HUES6 (cell line): ENCODE measurements at regions not wholly inside any gene's neighbourhood (a gene's known extent, or its start where the extent isn't known, plus 50 kb on each side); places are given as distances from the start of the nearest gene placed in this dataset.

ENCODE experiments used
- H3K27ac ChIP-seq: 2 replicates; pipeline ENCODE4 v1.7.0; 2013; ENCODE audit warnings: low read depth, mild to moderate bottlenecking, low read length, inconsistent platforms
- H3K27me3 ChIP-seq: 2 replicates; pipeline ENCODE4 v1.6.1; 2013; ENCODE audit warnings: low read length; ENCODE audit not compliant: control insufficient read depth, insufficient read depth
- H3K36me3 ChIP-seq: 2 replicates; pipeline ENCODE4 v1.6.1; 2013; ENCODE audit warnings: low read length; ENCODE audit not compliant: control insufficient read depth, insufficient read depth
- H3K4me1 ChIP-seq: 2 replicates; pipeline ENCODE4 v1.6.1; 2013; ENCODE audit warnings: low read length; ENCODE audit not compliant: control insufficient read depth, insufficient read depth
- H3K4me3 ChIP-seq: 2 replicates; pipeline ENCODE4 v1.5.1; 2013; ENCODE audit warnings: low read depth, low read length
- H3K9ac ChIP-seq: one replicate; pipeline ENCODE4 v1.6.1; 2013; ENCODE audit warnings: mild to moderate bottlenecking, low read length
- H3K9me3 ChIP-seq: 2 replicates; pipeline ENCODE4 v1.6.1; 2013; ENCODE audit warnings: low read depth, low read length; ENCODE audit not compliant: control insufficient read depth, insufficient read depth

- Histone ChIP-seq H3K9me3 (peaks cover 11% of the 10 kb centered on the region), H3K4me3 (no peak overlapping the region), H3K27me3 (no peaks in the 10 kb centered on the region), H3K9ac (no peak overlapping the region), H3K36me3 (peaks cover 30% of the 10 kb centered on the region; the same call in 1 of the 2 replicates), H3K27ac (no peak overlapping the region), H3K4me1 (peaks cover 11% of the 10 kb centered on the region)
Observed at GRCh38 chr11:96642583-96642982, 252.8 kb downstream of the JRKL start.

DNA sequence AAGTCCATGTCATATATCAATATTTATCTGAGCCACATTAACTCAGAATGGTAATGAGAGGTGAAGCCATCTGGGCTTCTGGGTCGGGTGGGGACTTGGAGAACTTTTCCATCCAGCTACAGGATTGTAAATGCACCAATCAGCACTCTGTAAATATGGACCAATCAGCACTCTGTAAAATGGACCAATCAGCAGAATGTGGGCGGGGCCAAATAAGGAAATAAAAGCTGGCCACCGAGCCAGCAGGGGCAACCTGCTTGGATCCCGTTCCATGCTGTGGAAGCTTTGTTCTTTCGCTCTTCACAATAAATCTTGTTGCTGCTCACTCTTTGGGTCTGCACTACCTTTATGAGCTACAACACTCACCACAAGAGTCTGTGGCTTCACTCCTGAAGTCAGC, 253.4 kb downstream of the JRKL start:
- no peaks in the 10 kb centered on the region for H3K27me3 ChIP-seq
- H3K9ac ChIP-seq, result no peak overlapping the region
- peaks cover 8% of the 10 kb centered on the region for H3K9me3 ChIP-seq
- no peak overlapping the region for H3K27ac ChIP-seq
- H3K4me1 ChIP-seq, result peaks cover 14% of the 10 kb centered on the region
- peaks cover 30% of the 10 kb centered on the region; the same call in 1 of the 2 replicates for H3K36me3 ChIP-seq
- no peak overlapping the region for H3K4me3 ChIP-seq

DNA sequence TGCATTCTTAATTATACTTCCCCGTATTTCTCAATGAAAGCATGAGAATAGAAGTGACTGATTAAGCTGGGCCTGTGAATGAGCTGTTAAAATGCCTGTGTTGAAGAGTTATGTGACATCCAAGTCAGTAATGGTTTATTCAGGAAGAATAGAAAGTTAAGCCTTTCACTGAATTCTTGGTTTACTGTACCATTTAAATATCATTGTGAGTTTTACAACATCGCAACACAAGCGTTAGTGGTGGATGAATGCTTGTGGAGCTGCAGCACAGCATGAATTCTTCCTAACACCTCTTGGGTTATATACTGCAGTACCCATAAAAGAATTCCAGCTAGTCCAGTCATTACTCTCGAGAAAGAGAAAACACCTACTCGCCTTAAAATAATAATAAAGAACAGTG, 257.8 kb downstream of the JRKL start:
- peaks cover 17% of the 10 kb centered on the region for H3K4me1 ChIP-seq
- H3K4me3 ChIP-seq, result no peak overlapping the region
- H3K9ac ChIP-seq, result no peak overlapping the region
- H3K36me3 ChIP-seq, result peaks cover 8% of the 10 kb centered on the region; the same call in 1 of the 2 replicates
- no peak overlapping the region for H3K27ac ChIP-seq
- H3K9me3 ChIP-seq, result no peaks in the 10 kb centered on the region
- H3K27me3 ChIP-seq, result no peaks in the 10 kb centered on the region

DNA sequence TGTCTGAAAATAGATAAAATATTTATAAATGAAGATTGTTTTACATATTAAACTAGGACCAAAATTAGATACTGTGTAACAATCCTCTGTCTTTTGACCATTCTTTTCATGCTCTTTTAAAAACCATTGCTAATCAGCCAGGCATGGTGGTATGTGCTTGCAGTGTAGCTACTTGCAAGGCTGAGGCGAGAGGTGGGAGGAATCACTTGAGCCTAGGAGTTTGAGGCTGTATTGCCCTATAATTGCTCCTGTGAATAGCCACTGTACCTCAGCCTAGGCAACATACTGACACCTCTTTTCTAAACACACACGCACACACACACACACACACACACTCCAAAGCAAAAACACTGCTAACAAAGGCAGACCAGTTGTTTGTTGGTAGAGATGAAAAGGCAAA, 259.2 kb downstream of the JRKL start:
- Histone ChIP-seq H3K27ac (no peak overlapping the region), H3K4me1 (peaks cover 17% of the 10 kb centered on the region), H3K9me3 (no peaks in the 10 kb centered on the region), H3K27me3 (no peaks in the 10 kb centered on the region), H3K4me3 (no peak overlapping the region), H3K36me3 (no peaks in the 10 kb centered on the region), H3K9ac (no peak overlapping the region)

GRCh38 chr11:96652516-96652915, 262.7 kb downstream of the JRKL start:
- peaks cover 7% of the 10 kb centered on the region for H3K4me1 ChIP-seq

DNA sequence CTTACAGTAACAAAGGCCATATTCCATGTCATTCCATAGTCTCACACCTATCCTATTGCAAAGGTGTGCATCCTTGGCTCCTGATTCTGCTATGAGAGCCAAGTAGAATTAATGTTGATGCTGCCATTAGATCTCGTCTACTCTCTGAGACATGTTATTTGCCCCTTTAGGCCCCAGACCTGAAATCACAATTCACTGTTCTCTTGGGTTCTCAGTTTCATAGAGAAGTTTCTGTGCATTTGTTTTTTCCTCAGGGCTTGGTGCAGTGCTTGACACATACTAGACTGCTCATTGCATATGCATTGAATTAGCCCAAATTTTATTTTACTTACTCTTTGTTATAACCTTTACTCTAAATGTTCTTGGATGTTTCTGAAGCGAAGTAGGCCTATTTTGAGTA, 265.7 kb downstream of the JRKL start:
- Histone ChIP-seq H3K4me3 (no peak overlapping the region), H3K27ac (no peak overlapping the region)

More at GRCh38 chr11:96652516-96652915, 262.7 kb downstream of the JRKL start:
- H3K9ac ChIP-seq, result no peak overlapping the region
- H3K27ac ChIP-seq, result no peak overlapping the region
- no peak overlapping the region for H3K4me3 ChIP-seq
- H3K9me3 ChIP-seq, result no peaks in the 10 kb centered on the region
- H3K27me3 ChIP-seq, result no peaks in the 10 kb centered on the region
- no peaks in the 10 kb centered on the region for H3K36me3 ChIP-seq

DNA sequence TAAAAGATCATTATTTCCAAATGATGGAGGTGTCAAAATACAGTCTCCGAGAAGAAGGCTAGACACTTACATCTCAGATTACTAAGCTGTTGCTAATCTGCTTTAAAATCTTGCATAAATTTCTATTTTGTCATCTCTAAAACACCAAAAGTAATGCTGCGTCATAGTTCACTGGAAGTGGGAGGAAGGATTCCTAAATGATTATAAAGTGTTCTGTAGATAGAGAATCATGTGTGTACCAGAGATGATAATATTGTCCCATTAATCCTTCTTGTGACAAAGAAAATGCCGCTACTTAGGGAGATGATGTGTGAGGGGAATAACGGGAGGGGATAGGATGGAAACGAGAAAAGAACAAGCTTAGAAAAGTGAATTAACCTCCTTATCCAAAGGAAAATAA, 268.6 kb downstream of the JRKL start:
- no peak overlapping the region for H3K9ac ChIP-seq
- peaks cover 8% of the 10 kb centered on the region; the same call in 1 of the 2 replicates for H3K36me3 ChIP-seq
- H3K4me3 ChIP-seq, result no peak overlapping the region
- H3K27ac ChIP-seq, result no peak overlapping the region
- no peaks in the 10 kb centered on the region for H3K4me1 ChIP-seq
- no peaks in the 10 kb centered on the region for H3K27me3 ChIP-seq
- H3K9me3 ChIP-seq, result no peaks in the 10 kb centered on the region

More for the DNA sequence above, 265.7 kb downstream of the JRKL start:
- Histone ChIP-seq H3K4me1 (no peaks in the 10 kb centered on the region), H3K9me3 (no peaks in the 10 kb centered on the region), H3K9ac (no peak overlapping the region), H3K27me3 (no peaks in the 10 kb centered on the region), H3K36me3 (peaks cover 3% of the 10 kb centered on the region; the same call in 1 of the 2 replicates)

DNA sequence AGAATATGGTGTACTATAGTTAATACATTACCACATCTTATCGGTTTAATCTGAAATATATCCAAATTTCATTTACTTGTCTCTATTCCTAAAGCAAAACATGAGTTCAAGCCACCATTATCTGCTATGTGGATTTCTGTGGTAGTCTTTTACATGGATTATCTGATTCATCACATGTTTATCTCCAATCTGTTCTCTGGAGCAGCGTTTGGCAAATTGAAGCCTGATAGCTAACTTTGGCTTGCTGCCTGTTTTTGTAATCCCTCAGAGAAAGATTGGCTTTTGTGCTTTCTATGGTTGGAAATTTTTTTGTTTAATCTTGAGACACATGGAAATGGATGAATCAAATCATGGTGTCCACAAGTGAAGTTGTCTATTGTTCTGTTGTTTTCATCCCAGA, 274.3 kb downstream of the JRKL start:
- Histone ChIP-seq H3K4me3 (no peak overlapping the region), H3K4me1 (no peaks in the 10 kb centered on the region), H3K36me3 (peaks cover 8% of the 10 kb centered on the region; the same call in 1 of the 2 replicates), H3K27me3 (no peaks in the 10 kb centered on the region), H3K9ac (no peak overlapping the region), H3K9me3 (no peaks in the 10 kb centered on the region), H3K27ac (no peak overlapping the region)

DNA sequence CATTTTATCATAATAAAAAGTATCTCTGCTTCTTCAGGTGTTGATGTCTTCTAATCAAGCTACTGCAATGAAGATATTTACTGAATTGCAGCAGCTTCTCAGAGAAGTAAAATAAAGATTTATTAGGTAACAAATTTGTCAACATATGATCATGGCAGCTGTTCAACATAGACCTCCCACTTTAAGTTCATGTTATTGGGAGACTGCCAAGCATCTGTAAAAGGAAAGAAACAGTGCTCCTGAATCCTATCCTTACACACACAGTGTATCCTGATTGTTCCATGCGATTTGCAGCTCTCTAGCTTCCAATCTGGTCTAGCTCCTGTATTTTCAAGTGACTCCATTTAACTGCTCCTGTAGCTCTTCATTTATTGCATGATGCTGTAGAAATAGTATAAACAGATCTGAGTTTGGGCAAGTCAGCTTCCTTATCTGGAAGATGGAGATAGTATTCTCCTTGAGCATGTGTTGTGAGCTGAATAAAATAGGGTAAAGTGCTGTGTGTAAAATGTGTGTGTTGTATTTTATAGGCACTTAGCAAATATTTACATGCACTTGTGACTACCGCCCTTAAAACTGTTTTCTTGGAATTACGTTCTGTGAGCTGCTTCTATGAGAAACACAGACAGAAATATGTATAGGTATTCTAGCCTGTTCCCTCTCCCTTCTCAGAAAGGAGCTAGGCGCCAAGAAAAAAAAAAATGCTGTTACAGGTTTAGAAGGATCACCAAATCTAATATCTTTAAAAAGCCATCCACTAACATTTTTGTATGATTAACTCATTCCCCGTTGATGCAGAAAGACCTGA, 290.6 kb downstream of the JRKL start:
- Histone ChIP-seq H3K4me1 (peaks cover 3% of the 10 kb centered on the region; the same call in 1 of the 2 replicates), H3K9ac (no peak overlapping the region), H3K36me3 (peaks cover 5% of the 10 kb centered on the region; the same call in 1 of the 2 replicates), H3K27ac (no peak overlapping the region), H3K27me3 (no peaks in the 10 kb centered on the region), H3K4me3 (no peak overlapping the region), H3K9me3 (no peaks in the 10 kb centered on the region)

GRCh38 chr11:96681019-96681716, 291.4 kb downstream of the JRKL start:
- Histone ChIP-seq H3K27me3 (no peaks in the 10 kb centered on the region), H3K27ac (no peak overlapping the region), H3K9me3 (no peaks in the 10 kb centered on the region), H3K4me3 (no peak overlapping the region), H3K4me1 (peaks cover 3% of the 10 kb centered on the region; the same call in 1 of the 2 replicates), H3K36me3 (peaks cover 5% of the 10 kb centered on the region; the same call in 1 of the 2 replicates), H3K9ac (no peak overlapping the region)

GRCh38 chr11:96694338-96694737, 304.5 kb downstream of the JRKL start:
- no peak overlapping the region for H3K9ac ChIP-seq
- no peaks in the 10 kb centered on the region for H3K9me3 ChIP-seq
- no peak overlapping the region for H3K27ac ChIP-seq
- H3K27me3 ChIP-seq, result peaks cover 40% of the 10 kb centered on the region; the same call in 1 of the 2 replicates
- H3K4me3 ChIP-seq, result no peak overlapping the region
- H3K36me3 ChIP-seq, result no peaks in the 10 kb centered on the region; the same call in 1 of the 2 replicates
- peaks cover 10% of the 10 kb centered on the region; the same call in 1 of the 2 replicates for H3K4me1 ChIP-seq
